Epithelial cell of prostate (primary cell): ENCODE measurements at regions not wholly inside any gene's neighbourhood (a gene's known extent, or its start where the extent isn't known, plus 50 kb on each side); places are given as distances from the start of the nearest gene placed in this dataset.

Experiments
- DNase-seq: peaks from one replicate; pipeline ENCODE4 v3.0.0-alpha.2; 2011; ENCODE audit warnings: low read depth, low spot score
- H3K27ac ChIP-seq: fragments of 450-650 bp; 2 replicates; pipeline ENCODE4 v1.5.1; 2017; ENCODE audit warnings: mild to moderate bottlenecking

DNA sequence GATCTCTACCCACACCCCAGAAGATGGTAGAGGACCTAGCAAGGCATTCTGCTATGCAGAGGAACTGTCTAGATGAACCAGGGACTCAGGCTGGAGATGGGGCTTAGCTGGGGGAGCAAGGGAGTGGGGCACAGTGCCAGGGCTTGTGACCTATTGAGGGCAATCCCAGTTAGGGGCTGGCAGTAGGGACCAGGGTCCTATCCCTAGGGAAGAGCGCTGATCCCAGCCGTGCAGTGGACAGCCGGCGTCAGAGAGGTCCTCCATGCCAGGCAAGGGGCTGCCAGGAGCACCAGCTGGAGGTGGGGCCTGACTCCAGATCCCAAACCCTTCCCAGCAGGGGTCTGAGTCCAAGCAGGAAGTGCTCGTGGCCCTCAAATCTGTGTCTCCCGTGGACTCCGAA lies 52.7 kb upstream of the NEURL1B start:
- DNase-seq, result no peak
- no peak overlapping the region for H3K27ac ChIP-seq

DNA sequence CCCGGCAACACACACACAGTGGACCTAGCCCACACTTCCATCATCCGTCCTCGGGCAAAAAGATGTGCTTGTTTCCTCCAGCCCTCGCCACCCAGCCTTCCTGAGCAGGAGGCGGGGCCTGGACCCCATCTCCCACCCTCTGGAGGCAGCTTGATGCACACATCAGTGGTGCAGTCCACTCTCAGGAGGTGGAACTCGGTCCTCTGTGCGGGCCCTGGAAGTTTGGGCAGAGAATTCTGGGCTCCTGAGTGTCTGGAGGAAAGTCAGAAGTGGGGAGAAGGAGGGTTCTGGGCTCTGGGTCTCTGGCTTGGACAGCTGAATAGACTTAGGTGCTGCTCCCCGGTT lies 54.0 kb upstream of the NEURL1B start:
- H3K27ac ChIP-seq, result no peak overlapping the region
- no peak for DNase-seq

DNA sequence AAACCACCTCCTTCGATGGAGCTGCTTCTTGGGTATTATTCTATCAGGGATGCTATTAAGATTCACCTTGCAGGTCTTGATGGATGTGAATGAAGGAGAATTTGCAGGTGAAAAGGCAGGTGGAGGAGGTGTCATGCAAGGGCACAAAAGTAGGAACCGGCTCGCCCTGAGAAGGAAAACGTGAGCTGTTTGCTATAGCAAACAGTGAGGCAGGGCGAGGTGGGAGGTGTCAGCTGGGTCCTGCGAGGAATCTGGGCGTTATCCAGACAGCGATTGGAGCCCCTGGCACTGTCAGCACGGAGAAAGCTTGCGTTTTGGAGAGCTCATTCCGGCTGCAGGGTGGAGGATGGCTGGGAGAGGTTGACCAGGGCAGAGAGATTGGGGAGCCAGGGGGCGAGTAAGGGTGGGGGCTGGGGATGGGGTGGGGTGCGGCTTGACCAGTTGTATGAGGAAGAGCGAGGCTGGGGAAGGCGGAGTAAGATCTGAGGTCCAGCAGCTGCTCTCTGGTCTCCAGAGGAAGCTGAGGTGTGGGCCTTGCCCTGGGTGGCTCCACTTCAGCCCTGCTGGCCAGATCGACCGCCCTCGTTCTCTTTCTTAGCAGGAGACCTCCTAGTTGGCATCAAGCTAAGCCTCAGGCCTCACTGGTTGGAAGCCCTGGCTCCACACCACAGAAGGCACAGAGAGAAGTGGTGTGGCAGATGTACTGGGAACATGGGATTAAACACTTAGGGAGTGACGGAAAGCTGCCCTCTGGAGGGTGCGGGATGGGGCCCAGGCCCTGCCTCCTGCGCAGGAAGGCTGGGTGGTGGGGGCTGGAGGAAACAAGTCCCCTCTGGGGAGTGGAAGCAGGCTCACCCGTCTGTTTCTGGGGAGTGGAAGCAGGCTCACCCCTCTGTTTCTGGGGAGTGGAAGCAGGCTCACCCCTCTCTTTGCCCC lies 54.7 kb upstream of the NEURL1B start:
- H3K27ac ChIP-seq, result no peak overlapping the region
- DNase-seq, result no peak

DNA sequence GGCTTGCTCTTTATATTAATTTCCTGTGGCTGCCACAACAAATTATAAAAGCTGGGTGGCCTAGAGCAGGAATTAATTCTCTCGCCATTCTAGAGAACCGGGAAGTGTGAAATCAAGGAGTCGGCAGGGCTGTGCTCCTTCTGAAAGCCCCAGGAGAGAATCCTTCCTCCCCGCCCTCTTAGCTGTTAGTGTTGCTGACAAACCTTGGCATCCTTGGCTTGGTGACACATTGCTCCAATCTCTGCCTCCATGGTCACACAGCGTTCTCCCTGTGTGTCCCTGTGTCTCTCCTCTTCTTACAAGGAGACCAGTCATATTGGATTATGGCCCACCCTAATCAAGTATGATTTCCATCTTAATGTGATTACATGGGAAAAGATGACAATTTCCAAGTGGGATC lies 55.9 kb upstream of the NEURL1B start:
- H3K27ac ChIP-seq, result no peak overlapping the region

DNA sequence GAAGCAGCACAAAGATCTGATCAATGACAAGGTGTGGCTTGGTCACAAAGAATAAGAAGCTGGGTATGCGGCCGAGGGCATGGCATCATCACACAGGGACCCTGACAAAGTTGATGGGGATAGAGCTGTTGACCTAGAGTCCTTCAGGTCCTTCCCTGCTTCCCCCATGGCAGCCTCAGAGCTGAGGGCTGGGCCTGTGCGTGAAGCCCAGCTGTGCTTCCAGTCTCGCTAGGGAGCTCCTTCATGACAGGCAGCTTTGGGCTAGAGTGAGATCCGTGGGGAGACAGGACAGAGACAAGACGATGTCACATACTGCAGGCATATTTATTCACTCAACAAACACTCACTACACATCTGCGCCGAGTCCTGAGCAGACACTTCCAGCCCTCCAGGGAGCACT lies 56.4 kb upstream of the NEURL1B start:
- no peak overlapping the region for H3K27ac ChIP-seq
- no peak for DNase-seq

More for the DNA sequence above, 55.9 kb upstream of the NEURL1B start:
- DNase-seq, result no peak

DNA sequence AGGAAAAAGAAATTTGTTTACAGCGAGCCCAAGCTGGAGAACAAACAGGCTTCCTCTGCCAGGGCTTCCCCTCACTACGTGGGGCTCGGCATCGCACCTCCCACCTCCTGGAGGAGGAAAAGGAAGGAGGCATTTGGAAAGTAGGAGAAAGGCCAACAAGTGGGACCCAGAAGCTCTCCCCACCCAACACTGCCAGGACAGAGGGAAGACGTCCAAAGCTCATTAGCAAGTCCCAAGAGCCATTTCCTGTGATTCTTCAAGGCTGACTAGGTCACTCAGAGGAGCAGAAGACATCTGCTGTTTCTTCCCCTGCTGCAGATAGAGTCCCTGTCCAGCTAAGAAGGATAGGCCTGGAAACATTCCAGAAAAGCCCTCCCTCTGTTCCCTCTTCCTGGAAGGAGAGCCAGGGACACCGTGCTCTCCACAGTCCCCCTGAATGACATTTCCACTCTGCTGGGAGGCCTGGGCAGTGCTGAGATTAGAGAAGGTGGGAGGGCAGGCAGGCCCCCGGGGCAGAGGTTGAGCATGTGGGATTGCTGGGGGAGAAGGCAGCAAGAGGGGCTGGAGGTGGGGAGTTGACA lies 57.0 kb upstream of the NEURL1B start:
- DNase-seq, result no peak
- no peak overlapping the region for H3K27ac ChIP-seq

DNA sequence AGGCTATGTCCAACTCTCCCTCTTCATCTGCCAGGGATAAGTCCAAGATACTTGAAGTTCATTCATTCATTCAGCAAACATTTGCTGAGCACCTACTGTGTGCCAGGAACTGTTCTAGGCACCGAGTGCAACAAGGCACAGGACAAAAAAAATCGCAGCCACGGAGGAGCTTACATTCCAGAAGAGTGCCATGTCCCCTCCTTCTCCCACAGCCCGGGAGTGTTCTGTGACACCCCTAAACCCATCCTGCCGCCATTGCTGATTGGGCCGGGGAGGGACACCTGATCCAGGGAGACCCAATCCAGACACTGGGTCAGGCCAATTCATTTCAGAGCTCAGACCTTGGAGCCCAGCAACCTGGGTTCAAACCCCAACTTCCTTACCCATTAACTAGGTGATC lies 58.1 kb upstream of the NEURL1B start:
- DNase-seq, result no peak
- no peak overlapping the region for H3K27ac ChIP-seq

DNA sequence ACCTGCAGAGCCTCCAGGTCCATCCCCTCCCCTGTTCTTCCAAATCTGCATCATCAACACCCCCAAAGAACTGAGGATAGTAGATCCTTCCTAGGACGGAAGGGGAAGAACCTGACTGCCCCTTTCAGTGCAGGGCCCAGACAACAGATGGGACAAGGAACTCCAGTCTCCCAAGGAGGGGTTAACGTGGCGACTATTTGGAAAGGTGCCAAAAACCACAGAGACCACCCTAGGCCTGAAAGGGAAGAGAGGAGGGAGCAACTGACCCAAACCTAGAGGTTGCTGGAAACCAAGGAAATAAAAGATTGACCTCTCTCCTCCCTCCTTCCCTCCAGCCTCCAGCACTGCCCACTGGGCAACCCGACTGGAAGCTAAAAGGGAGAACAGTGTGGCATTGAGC lies 59.7 kb upstream of the NEURL1B start:
- H3K27ac ChIP-seq, result no peak overlapping the region
- DNase-seq, result no peak

DNA sequence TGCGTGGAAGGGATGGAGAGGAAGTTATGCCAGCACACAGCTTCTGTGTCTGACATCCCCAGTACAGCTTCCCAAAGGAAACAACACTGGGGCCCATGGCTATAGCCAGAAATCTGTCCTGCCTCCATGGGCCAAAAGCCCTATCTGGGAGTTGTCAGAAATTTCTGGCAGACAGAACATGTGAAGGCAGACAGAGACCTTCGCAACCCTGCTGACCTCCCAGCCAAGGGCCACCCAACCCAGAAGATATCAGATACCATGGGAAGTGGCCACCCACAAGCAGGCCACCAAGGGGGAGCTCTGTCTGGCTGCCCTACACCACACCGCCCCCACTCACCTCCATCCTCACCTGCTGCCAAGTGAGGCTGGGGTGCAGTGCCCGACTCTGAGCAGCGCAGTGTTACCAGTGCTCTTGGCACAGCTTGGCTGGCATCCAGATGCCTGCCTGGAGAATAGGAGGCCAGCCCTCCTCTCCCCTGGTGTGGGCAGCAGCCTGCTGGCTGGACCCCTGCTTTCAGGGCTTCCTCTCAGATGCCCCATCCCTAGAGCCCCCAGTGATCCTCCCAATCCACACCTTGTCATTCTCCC lies 61.6 kb upstream of the NEURL1B start:
- H3K27ac ChIP-seq, result no peak overlapping the region
- no peak for DNase-seq

DNA sequence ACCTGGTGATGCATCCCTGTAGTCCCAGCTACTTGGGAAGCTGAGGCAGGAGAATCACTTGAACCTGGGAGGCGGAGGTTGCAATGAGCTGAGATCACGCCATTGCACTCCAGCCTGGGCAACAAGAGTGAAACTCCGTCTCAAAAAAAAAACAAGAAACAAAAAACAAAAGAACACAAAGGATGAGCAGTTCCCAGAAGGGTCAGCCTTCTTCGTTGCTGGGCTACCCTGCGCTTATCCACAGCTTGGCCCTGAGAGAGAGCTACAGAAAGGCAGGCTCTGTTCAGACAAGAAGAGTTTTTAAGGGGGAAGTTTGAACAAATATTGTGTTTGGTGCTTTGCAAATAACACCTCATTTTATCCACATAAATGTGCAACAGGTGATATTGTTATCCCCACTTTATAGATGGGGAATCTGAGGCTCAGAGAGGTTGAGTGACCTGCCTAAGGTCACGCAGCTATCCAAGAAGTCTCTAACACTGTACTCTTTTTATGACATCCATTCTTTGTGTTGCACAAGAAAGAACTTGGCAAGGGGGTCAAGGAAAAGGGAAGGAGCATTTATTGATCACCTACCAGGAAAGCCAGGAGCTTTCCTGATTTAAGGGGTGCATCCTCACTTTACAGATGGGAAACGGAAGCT lies 63.7 kb upstream of the NEURL1B start:
- no peak overlapping the region for H3K27ac ChIP-seq
- no peak for DNase-seq

DNA sequence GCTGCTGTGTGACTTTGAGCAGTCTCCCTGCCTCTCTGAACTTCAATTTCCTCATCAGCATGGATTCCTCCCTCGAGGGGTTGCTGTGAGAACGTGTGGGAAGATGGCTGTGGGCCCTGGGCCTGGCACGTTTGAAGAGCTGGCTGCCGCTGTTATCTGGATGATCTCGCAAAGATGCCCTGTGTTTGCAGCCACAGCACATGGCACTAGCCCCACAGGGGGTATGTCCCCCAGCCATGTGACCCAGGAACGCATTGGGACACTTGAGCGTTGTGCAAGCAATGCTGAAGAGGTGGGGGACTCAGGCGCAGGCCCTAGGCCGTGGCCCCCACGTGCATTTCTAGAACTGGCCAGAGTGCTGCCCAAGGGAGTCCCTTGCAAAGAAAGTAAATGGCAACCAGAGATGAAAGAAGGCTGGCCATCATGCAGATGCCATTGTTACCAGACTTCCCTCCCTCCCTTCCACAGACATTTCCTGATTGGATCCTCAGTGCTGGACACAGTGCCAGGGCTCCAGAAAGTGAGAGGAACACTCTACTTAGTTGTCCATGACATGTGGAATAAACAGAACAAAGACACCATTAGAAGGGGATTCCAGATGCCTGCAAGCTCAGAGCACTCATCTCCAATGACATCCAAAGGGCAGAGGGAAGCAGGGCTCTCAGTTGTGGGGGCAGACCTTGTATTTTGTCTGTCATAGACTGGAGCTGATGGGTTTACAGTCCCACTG lies 65.1 kb upstream of the NEURL1B start:
- no peak overlapping the region for H3K27ac ChIP-seq
- DNase-seq, result no peak

DNA sequence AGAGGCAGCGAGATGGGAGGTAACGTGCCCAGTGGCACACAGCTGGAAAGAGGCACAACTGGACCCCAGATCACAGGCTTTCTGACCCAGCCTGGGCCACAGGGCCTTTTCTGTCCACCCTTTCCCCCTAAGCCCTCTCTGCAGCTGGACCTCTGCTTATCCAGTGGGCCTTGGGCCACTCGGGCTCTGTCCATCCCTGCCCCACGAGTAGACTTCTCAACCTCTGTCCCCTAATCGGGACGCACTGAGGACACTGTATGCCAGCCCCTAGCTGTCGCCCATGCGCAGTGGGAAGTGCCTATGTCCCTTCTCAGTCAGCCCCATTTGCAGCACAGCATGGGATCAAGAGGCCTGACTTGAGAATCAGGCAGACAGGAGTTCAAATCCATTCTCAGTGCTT lies 65.6 kb upstream of the NEURL1B start:
- DNase-seq, result no peak

DNA sequence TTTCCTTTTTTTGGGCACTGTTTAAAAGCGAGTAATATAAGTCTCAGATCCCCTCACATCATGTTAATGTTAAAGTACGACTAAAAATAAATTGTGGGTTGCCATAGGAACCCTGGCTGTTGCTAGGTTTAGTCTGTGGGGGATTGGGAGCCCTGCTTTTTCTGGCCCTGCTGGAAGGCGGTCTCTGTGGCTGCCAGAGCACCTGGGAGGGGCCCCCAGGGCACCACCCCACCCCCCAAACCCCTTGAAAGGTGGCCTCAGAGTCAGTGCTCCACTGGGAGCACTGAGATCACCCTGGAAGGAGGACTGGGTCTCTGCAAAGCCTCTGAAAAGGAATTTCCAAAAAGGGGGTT lies 66.2 kb upstream of the NEURL1B start:
- DNase-seq, result no peak
- no peak overlapping the region for H3K27ac ChIP-seq

More for the DNA sequence above, 65.6 kb upstream of the NEURL1B start:
- no peak overlapping the region for H3K27ac ChIP-seq

DNA sequence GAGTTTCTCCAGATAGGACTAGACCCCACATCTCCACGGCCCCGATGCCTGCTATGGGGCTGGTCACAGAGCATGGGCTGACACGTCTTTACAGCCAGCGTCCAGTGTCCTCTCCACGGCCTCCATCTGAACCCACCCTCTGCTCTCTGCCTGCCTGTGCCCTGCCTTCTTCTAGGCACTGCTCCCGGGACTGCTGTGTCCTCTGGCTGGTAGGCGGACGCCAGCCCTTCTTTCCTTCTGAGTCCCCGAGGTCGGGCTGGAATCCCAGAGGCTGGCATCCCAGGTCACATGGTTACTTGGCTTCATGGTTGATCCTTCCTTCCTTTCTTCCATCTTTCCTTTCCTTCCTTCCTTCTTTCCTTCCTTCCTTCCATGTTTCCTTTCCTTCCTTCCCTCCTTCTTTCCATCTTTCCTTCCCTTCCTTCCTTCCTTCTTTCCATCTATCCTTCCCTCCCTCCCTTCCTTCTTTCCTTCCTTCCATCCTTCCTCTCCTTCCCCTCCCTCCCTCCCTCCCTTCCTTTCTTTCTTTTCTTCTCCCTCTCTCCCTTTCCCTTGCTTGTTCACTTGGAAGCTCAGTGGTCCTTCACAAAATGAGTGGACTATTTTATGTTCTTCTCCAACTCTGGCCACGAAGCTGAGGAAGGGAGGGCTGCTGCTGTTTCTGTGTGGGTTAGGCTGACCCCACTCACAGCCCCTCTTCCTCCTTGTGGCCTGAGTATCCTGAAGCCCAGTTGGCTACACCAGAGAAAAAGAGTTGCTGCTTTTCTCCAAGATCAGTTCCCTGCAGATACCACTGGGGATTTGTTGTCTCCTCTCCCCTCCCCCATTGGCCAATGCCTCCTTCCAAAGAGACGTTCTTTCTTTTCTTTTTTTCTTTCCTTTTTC lies 66.8 kb upstream of the NEURL1B start:
- no peak for DNase-seq
- H3K27ac ChIP-seq, result no peak overlapping the region

DNA sequence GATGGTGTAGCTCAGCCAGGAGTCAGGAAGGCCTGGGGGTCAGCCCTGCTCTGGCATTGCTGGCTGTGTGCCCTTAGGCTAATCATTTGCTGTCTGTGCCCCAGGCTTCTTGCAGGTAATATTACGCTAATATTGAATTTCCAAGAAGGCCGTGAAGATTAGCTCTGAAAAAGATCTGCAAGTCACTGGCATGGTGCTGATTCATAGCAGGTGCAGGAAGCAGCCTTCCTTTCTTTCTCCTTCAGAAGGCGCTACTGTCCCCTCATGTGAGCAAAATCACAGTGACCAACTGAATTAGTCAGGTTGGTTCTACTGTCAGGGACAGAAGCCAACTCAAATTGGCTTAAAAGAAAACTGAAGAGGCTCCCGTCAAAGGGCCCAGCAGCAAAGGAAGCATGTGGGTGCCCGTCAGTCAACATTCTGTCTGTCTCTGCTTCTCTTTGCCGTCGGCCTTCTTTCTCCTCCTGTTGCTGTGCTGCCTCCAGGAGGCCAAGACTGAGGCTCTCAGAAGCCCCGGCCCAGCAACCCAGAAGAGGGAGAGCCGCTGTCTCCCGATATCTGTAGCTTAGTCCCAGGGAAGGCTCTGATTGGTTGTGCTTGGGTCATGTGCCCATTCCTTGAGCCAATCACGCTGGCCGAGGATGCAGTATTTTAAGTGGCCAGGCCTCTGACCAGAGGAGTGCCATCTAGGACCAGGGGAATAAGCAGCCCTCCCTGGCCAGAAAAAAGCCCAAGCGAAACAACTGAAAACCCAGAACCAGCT lies 67.8 kb upstream of the NEURL1B start:
- DNase-seq, result no peak
- no peak overlapping the region for H3K27ac ChIP-seq

DNA sequence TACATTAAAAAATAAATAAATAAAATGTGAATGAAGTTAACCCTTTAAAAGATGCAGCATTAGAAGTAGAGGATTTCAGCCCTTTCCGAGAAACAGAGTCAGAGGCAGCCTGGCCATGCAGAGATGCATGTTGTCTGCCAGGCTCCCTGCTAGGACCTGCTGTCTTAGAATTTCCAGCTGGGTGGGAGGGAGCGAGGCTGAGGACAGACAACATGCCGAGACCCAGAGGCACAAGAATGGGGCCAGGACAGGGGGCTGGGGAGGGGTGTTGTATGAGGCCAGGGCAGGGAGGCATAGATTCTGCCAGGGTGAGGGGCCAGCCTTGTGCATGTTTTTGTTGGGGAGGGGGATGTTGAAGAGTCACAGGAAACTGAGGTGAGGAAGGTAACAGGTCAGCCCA lies 68.6 kb upstream of the NEURL1B start:
- no peak overlapping the region for H3K27ac ChIP-seq
- no peak for DNase-seq

DNA sequence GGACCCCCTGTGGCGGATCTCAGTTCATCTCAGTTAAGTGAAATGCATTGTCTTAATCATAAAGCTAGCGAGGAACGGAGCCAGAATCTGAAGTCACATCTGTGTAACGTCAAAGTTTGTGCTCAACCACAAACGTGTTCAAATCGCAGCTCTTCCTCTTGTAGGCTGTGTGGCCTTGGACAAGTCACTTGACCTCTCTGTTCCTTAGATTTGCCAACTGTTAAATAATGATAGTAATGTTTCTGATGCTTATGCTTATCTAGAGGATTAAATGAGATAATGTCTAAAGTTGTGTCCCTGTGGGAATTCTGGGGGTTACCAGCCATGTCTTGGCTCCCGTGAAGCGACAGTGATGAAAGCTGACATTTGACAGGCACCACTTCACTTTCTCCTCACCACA lies 69.2 kb upstream of the NEURL1B start:
- no peak for DNase-seq
- H3K27ac ChIP-seq, result no peak overlapping the region

DNA sequence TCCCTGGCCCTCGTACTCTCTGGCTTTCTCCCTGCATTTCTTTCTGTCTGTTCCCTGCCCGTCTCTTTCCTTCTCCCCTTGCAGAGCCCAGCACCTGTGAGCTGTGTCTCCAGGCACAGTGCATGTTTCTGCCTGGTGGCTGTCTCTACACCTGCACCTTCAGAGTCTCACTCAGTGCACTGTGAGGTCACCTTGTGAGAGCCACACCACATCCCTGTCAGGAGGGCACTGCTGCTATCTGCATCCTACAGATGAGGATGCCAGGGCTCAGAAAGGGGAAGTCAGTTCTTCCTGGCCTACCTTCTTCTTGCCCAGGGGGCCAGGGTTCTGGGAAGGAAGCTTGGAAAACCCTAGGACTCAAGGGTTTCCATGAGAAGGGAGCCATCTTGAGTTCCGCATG lies 69.7 kb upstream of the NEURL1B start:
- no peak for DNase-seq
- no peak overlapping the region for H3K27ac ChIP-seq
